IMR-90 (cell line): ENCODE measurements at regions not wholly inside any gene's neighbourhood (a gene's known extent, or its start where the extent isn't known, plus 50 kb on each side); places are given as distances from the start of the nearest gene placed in this dataset.

Source experiments
- POLR2A ChIP-seq: IDR thresholded peaks from 2 replicates; pipeline ENCODE4 v1.6.1; 2012; ENCODE audit warnings: mild to moderate bottlenecking, low read depth, low read length
- RFX5 ChIP-seq: IDR thresholded peaks from 2 replicates; pipeline ENCODE4 v1.8.0; 2012; ENCODE audit warnings: low read depth, mild to moderate bottlenecking, low read length, moderate library complexity
- SMC3 ChIP-seq: fragments of 150-350 bp; IDR thresholded peaks from 2 replicates; pipeline ENCODE4 v1.6.1; 2016; ENCODE audit warnings: low read depth, mild to moderate bottlenecking, antibody characterized with exemption, low read length, moderate library complexity
- TF ChIP-seq, protein P1 (sequence below): conservative IDR thresholded peaks from 2 replicates; pipeline ENCODE4 v1.5.1; 2012; ENCODE audit warnings: mild to moderate bottlenecking, low read depth, low read length, improper control_type of control experiment

DNA sequence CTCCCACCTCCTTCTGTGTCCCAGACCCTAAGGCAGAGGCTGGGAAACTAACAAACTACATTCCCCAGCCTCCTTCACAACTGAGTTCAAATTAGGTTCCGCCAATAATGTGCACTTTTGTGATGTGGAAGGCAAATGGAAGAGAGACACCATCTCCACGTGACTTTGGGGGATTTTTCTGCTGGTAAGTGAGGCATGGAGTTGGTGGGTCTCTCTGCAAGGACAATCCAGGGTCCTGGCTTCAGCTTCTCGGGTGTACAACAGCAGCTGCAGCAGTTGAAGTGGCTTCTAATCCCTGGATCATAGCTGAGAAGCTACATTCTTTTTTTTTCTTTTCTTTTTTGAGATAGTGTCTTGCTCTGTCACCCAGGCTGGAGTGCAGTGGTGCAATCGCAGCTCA, 58.9 kb upstream of the GATA2 start:
- TF ChIP-seq, protein P1, sequence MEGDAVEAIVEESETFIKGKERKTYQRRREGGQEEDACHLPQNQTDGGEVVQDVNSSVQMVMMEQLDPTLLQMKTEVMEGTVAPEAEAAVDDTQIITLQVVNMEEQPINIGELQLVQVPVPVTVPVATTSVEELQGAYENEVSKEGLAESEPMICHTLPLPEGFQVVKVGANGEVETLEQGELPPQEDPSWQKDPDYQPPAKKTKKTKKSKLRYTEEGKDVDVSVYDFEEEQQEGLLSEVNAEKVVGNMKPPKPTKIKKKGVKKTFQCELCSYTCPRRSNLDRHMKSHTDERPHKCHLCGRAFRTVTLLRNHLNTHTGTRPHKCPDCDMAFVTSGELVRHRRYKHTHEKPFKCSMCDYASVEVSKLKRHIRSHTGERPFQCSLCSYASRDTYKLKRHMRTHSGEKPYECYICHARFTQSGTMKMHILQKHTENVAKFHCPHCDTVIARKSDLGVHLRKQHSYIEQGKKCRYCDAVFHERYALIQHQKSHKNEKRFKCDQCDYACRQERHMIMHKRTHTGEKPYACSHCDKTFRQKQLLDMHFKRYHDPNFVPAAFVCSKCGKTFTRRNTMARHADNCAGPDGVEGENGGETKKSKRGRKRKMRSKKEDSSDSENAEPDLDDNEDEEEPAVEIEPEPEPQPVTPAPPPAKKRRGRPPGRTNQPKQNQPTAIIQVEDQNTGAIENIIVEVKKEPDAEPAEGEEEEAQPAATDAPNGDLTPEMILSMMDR: no peak
- TF ChIP-seq POLR2A (no peak), SMC3 (no peak), RFX5 (no peak)
